ENCODE measurements at regions not wholly inside any gene's neighbourhood (a gene's known extent, or its start where the extent isn't known, plus 50 kb on each side); places are given as distances from the start of the nearest gene placed in this dataset.

DNA sequence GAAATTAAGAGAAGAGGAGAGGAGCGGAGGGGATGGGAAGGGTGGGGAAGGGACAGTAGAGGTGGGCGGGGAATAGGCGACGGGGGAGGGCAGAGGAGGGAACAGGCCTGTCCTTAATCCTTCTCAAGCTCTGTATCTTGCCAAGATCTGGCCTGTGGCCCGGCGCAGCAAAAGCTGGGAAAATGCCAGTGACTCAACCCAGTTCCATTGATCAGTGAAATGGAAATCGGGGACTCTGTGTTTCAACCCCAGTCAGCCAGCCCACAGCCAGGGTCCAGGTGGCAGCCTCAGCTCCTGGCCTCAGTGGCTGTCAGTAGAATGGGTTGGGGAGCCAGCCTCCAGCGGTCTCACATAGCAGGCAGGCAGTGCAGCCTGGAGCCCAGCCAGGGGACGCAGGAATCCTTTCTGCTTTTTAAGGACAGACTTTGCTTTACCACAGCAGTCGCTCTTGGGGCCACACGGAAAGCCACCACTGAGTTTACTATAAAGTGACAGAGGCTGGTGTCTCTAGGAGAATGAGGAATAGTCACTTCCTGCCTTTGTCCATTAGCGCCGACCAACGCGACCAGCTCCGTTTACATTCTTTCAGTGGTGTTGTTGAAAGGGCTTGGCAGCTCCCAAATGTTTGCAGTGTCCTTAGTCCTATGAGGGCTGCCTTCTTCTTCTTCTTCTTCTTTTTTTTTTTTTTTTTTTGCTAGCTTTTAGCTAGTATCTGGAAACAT lies 128.0 kb downstream of the RIN2 start:
- Histone ChIP-seq H3K4me1 (ENCODE audit: insufficient read depth) (no peaks in the 10 kb centered on the region), H3K36me3 (ENCODE audit: insufficient read depth) (no peaks in the 10 kb centered on the region), H3K27ac (ENCODE audit: low read depth) (peak overlapping the region; percentile 88), H3K4me3 (ENCODE audit: low read depth, low read length) (no peak overlapping the region)
- whole genome bisulfite sequencing: 14% methylated on average over 16 of the region's 16 CpGs
- DNase-seq (ENCODE audit: extremely low spot score): no peak

DNA sequence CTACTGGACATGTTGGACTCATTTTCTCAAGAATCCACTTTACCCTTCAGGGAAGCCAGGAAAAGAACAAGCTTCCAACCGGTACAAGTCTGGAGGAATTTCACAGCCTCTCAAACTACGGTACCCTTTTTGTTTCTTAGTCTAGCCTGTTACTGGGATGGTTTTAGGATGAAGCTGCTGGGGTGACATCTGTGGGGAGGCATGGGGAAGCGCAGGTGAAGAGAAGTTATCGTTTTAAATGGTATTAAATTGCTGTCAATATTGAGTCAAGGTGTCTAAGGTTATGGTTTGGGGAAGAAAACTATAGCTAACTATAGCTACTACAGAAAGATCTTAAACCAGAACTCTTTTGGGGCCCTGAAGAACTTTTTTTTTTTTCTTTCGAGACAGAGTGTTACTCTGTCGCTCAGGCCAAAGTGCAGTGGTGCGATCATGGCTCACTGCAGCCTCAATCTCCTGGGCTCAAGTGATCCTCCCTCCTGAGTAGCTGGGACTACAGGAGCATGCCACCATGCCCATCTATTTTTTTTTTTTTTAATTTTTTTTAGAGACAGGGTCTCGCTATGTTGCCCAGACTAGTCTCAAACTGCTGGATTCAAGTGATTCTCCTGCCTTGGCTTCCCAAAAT lies 128.7 kb downstream of the RIN2 start:
- Histone ChIP-seq H3K4me3 (ENCODE audit: low read depth, low read length) (no peak overlapping the region), H3K27ac (ENCODE audit: low read depth) (no peak overlapping the region), H3K4me1 (ENCODE audit: insufficient read depth) (no peaks in the 10 kb centered on the region), H3K36me3 (ENCODE audit: insufficient read depth) (no peaks in the 10 kb centered on the region)
- no peak for DNase-seq (ENCODE audit: extremely low spot score)
- 57% methylated on average over 8 of the region's 8 CpGs for WGBS

DNA sequence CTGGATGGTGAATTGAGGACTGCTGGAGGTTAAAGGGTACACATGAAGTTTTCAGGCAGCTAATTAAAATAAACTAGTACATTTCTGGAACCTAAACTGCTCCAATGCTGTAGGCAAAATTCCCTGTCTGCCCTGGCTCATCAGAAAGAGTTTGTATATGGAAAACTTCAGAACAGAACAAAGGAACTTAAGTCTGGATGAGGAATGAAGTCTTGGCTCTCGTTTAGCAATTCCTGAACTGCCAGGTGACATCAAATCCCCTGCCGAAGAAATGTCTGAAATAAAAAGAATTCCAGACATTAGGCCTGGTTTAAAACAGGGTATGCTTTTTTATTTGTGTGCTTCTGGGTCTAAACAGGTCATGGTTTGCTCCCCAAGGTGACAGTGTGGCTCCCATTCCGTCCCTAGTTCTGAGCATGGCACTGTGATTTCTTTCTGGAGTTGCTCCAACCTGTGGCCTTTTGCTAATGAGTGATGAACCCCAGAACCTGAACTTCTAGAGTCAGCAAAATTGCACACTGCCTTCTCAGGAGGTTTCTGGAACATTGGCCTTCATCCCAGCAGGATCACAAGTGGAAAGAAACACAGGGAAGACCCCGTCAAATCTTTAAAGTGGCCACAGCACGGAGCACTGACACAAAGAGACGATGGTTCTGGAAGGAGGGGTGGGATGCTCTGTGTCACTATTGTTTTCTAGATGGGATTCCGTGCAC lies 129.4 kb upstream of the NAA20 start:
- no peak for DNase-seq (ENCODE audit: extremely low spot score)
- WGBS: 49% methylated on average over 7 of the region's 7 CpGs
- Histone ChIP-seq H3K36me3 (ENCODE audit: insufficient read depth) (no peaks in the 10 kb centered on the region), H3K4me1 (ENCODE audit: insufficient read depth) (no peaks in the 10 kb centered on the region), H3K4me3 (ENCODE audit: low read depth, low read length) (no peak overlapping the region), H3K27ac (ENCODE audit: low read depth) (no peak overlapping the region)

DNA sequence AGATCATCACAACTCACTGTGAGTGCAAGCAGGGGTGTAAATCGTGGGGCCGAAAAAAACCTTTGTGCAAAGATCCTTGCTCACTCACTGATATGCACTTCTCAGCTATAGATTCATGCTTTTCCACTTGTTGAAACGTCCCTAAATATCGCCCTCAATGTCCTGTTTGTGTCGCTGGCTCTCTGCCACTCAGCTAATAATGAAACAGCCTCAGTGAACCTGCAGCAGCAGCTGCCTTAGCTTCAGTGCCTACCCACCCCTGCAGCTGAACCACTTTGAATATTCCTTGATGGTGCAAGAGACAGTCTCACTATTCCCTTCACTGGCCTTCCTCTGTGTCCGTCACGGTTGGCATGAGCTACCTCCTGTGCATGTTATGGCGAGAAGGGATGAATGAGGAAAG lies 128.9 kb upstream of the NAA20 start:
- DNase-seq (ENCODE audit: extremely low spot score): no peak
- H3K4me3 ChIP-seq (ENCODE audit: low read depth, low read length): no peak overlapping the region
- 46% methylated on average over 8 of the region's 8 CpGs for WGBS

DNA sequence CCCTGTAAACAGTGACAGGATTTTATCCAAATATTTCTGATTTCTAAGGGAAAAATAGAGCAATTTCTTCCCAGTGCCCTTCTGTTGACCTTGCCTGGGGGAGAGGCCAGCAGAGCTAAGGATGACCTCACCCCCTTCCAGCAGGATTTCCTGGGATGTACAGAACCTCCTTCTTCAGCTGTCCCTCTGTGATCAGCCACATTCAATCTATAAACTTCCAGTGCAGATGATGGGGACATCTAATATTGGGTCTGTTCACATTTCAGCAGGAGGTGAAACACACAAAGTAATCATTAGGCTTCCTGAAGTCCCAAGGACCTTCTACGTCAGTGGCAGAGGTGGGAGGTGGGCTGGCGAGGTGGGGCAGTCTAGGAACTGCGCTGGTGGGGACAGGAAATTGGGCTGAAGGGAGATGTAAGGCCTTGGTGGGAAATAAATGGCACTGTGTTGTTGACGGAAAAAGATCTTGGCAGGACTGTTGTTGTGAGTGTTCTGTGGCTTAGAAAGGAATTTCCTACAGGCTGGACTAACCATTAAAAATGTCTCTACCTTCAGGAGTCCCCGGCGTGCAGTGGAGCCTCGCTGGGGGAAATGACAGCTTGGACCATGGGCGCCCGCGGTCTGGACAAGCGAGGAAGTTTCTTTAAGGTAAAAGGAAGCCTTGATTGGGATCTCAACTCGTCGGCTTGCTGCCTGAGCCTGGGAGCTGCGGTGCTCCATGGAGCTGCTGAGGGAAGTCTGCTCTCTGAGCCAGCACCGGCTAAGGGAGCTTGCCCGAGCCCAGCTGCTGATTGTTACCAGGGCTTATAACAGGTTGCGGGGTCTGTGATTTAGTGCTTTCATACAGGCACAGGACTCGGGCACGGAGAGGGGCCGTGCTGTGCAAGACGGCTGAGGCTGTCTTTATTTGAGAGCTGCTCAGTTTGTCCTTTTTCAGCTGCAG lies 127.9 kb upstream of the NAA20 start:
- 10% methylated on average over 21 of the region's 21 CpGs for WGBS
- no peak overlapping the region for H3K4me3 ChIP-seq (ENCODE audit: low read depth, low read length)
- peak overlapping the region; percentile 81 for H3K27ac ChIP-seq (ENCODE audit: low read depth)
- H3K36me3 ChIP-seq (ENCODE audit: insufficient read depth): no peaks in the 10 kb centered on the region
- H3K4me1 ChIP-seq (ENCODE audit: insufficient read depth): no peaks in the 10 kb centered on the region
- DNase-seq (ENCODE audit: extremely low spot score): no peak

More for the DNA sequence above, 128.9 kb upstream of the NAA20 start:
- H3K36me3 ChIP-seq (ENCODE audit: insufficient read depth): no peaks in the 10 kb centered on the region
- no peaks in the 10 kb centered on the region for H3K4me1 ChIP-seq (ENCODE audit: insufficient read depth)
- H3K27ac ChIP-seq (ENCODE audit: low read depth): peak overlapping the region; percentile 81

DNA sequence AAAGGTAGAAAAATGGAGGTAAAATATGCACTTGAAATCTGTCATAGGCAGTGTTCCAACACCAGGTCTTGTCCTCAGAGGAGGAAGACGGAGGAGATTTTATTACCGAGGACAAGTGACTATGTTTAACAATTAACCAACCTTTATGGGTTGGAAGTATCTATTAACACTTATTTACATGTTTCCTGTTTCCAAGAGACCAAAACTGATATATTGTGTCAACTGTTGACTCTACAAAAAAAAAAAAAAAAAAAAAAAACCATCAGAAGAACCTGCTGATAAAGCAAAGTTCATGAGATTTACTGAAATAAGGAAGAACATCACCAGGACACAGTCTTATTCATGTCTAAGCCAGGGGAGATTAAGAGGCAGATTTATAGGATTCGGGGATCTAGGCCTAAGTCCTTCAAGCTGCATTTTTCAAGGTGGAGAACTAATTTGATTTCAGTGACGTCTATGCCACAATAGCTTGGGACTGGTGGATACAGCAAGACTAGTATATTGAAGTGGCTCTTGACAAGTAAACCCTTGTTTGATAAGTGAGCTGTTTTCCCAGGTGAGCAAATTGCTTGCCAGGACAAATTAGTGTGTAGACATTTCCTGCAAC lies 126.6 kb upstream of the NAA20 start:
- DNase-seq (ENCODE audit: extremely low spot score): no peak
- Histone ChIP-seq H3K4me3 (ENCODE audit: low read depth, low read length) (no peak overlapping the region), H3K4me1 (ENCODE audit: insufficient read depth) (no peaks in the 10 kb centered on the region), H3K27ac (ENCODE audit: low read depth) (no peak overlapping the region), H3K36me3 (ENCODE audit: insufficient read depth) (no peaks in the 10 kb centered on the region)
- WGBS: 52% methylated on average over 4 of the region's 4 CpGs

DNA sequence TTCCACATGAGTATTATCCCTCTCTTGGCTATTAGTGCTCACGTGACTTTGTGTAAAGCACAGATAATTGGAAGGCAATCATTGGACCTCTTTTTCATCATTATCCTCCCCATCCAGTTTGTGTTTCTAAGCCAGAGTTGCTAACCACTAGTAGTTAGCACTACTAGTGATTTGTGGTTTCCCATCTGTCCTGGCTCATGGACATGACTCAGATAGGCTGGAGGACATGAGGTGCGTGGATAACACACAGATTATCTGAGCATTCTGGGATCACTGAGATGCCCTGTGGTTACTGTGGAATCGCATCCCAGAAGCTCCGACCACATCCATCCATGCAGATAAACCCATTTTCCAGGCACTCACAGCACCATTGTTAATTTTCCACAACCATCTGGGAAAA lies 123.8 kb upstream of the NAA20 start:
- Histone ChIP-seq H3K4me1 (ENCODE audit: insufficient read depth) (no peaks in the 10 kb centered on the region), H3K27ac (ENCODE audit: low read depth) (no peak overlapping the region), H3K4me3 (ENCODE audit: low read depth, low read length) (no peak overlapping the region), H3K36me3 (ENCODE audit: insufficient read depth) (no peaks in the 10 kb centered on the region)
- no peak for DNase-seq (ENCODE audit: extremely low spot score)
- WGBS: 89% methylated on average over 4 of the region's 4 CpGs

DNA sequence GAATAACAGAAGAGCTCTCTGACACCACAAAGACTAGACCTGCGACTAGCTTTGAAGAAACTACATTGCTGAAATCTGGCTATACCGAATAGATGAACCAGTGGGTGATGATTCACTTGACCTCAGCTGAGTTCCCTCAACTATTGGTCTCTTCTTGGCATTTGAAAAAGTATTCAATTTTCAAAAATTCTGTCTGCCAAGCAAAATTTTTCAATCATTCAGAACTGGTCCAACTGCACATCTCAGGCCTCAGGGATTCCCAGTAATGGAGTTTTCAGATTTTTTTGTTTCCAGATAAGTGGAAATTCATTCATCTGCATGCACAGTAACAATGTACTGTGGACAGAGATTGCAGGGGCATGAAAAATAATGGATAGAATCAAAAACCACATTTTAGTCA lies 121.4 kb upstream of the NAA20 start:
- Histone ChIP-seq H3K4me1 (ENCODE audit: insufficient read depth) (no peaks in the 10 kb centered on the region), H3K4me3 (ENCODE audit: low read depth, low read length) (no peak overlapping the region), H3K36me3 (ENCODE audit: insufficient read depth) (no peaks in the 10 kb centered on the region), H3K27ac (ENCODE audit: low read depth) (no peak overlapping the region)
- 94% methylated on average over 2 of the region's 2 CpGs for WGBS
- no peak for DNase-seq (ENCODE audit: extremely low spot score)

DNA sequence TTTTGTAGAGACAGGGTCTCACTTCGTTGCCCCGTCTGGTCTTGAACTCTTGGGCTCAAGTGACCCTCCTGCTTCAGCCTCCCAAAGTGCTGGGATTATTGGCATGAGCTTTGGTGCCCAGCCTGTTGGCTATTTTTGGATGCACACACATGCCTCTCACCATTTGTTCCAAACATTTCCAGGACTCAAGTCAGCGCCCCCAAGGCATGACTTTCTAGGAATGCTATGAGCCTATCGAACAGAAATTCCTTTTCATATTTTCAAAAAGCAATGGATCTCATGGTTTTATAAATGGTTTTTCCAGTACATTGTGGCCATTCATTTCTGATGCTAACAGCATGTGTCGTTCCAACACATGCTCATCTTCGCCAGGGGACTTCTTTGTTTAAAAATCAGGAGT lies 119.3 kb upstream of the NAA20 start:
- H3K4me1 ChIP-seq (ENCODE audit: insufficient read depth): no peaks in the 10 kb centered on the region
- no peak for DNase-seq (ENCODE audit: extremely low spot score)
- no peak overlapping the region for H3K4me3 ChIP-seq (ENCODE audit: low read depth, low read length)
- H3K36me3 ChIP-seq (ENCODE audit: insufficient read depth): no peaks in the 10 kb centered on the region
- H3K27ac ChIP-seq (ENCODE audit: low read depth): no peak overlapping the region
- 90% methylated on average over 6 of the region's 6 CpGs for WGBS

DNA sequence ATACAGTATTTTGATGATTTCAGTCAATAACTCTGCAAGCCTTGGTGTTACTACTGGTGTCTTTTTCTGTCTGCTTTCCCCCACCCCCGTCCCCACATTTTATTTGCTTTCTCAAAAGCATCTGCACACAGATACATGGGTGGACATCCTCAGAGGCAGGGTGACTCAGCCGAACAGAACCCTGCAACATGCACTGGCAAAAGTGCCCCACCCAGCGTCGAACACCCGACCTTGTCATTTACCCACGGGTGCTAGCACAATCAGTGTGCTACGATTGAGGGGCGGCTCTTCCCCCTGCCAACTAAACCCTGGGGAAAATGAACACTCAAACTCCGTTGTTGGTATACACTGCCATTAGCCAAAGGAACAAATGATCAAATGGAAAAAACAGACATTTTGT lies 115.9 kb upstream of the NAA20 start:
- no peak overlapping the region for H3K4me3 ChIP-seq (ENCODE audit: low read depth, low read length)
- 78% methylated on average over 9 of the region's 9 CpGs for WGBS
- no peaks in the 10 kb centered on the region for H3K4me1 ChIP-seq (ENCODE audit: insufficient read depth)
- H3K36me3 ChIP-seq (ENCODE audit: insufficient read depth): no peaks in the 10 kb centered on the region
- no peak for DNase-seq (ENCODE audit: extremely low spot score)
- H3K27ac ChIP-seq (ENCODE audit: low read depth): no peak overlapping the region

DNA sequence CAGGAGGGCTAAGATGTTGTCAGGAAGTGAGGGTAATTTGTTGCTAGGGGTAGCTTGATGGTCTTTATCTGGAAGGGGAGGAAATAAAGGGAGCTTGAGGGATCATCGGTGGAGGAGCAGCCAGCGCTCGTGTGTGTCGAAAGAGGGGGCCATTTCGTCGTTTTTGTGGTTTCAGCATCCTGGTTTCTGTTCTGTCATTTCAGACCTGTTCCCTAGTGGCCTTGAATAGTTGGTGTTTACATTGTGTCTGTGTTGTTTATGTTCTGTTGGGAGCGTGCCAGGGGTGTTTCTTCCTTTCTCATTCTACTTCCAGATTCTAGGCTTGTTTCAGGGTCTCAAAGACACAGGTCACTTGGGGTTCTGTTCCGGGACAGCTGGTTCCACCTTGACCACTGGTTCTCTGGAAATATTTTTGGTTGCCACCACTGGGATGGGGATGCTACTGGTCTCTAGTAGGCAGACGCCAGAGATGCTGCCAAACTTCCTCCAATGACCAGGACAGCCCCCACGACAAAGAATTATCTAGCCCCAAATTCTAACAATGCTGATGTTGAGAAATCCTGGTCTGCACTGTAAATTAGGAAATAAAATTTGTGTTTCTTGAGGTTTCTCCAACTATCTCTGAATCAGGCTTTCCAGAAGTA lies 113.9 kb upstream of the NAA20 start:
- 21% methylated on average over 10 of the region's 10 CpGs for WGBS
- H3K4me3 ChIP-seq (ENCODE audit: low read depth, low read length): no peak overlapping the region
- H3K27ac ChIP-seq (ENCODE audit: low read depth): no peak overlapping the region
- H3K36me3 ChIP-seq (ENCODE audit: insufficient read depth): no peaks in the 10 kb centered on the region
- DNase-seq (ENCODE audit: extremely low spot score): no peak
- H3K4me1 ChIP-seq (ENCODE audit: insufficient read depth): no peaks in the 10 kb centered on the region

DNA sequence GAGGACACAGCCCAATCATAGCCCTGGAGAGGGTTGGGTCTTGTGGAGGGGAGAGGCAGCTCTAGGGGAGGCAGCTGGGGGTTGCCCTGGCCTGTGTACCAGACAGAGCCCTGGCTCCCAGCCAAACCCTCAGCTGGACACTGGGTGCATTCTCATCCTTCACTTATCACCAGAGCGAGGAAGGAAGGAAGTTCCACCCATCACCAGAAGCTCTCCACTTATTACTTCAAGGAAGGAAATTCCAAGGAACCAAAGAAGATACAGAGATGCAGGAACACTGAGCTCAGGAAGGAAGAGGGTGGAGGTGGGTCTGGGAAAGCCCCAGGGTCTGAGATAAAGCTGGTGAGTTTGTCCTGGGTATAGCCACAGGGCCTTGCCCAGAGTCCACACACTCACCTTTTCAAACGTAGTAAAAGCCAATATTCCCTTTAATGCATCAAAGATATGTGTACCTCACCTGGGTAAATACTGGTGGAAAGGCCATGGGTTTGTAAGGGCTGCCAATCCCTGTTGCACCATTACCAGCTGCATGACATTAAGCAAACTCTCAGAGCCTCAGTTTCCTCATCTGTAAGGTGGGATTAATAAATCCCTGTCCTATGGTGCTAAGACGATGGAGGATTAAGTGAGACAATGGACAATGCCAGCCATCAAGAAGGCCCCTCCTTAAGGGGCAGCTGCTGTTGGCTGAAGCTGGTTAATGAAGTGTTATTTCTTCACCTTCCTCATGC lies 109.7 kb upstream of the NAA20 start:
- Histone ChIP-seq H3K36me3 (ENCODE audit: insufficient read depth) (no peaks in the 10 kb centered on the region), H3K27ac (ENCODE audit: low read depth) (no peak overlapping the region), H3K4me1 (ENCODE audit: insufficient read depth) (no peaks in the 10 kb centered on the region), H3K4me3 (ENCODE audit: low read depth, low read length) (no peak overlapping the region)
- no peak for DNase-seq (ENCODE audit: extremely low spot score)
- 85% methylated on average over 3 of the region's 3 CpGs for WGBS
